22Rv1 (cell line): ENCODE measurements at regions not wholly inside any gene's neighbourhood (a gene's known extent, or its start where the extent isn't known, plus 50 kb on each side); places are given as distances from the start of the nearest gene placed in this dataset.

Experiments
- H3K27ac ChIP-seq: fragments of 450-650 bp; 2 replicates; pipeline ENCODE4 v1.5.1; 2017
- ZFX ChIP-seq: fragments of 450-650 bp; IDR thresholded peaks from 2 replicates; pipeline ENCODE4 v1.6.1; 2017; ENCODE audit warnings: antibody characterized with exemption, borderline replicate concordance
- TF ChIP-seq, protein P1 (sequence below): fragments of 450-650 bp; IDR thresholded peaks from 2 replicates; pipeline ENCODE4 v1.5.1; 2017; ENCODE audit warnings: mild to moderate bottlenecking

- no peak overlapping the region for H3K27ac ChIP-seq
- TF ChIP-seq, protein P1, sequence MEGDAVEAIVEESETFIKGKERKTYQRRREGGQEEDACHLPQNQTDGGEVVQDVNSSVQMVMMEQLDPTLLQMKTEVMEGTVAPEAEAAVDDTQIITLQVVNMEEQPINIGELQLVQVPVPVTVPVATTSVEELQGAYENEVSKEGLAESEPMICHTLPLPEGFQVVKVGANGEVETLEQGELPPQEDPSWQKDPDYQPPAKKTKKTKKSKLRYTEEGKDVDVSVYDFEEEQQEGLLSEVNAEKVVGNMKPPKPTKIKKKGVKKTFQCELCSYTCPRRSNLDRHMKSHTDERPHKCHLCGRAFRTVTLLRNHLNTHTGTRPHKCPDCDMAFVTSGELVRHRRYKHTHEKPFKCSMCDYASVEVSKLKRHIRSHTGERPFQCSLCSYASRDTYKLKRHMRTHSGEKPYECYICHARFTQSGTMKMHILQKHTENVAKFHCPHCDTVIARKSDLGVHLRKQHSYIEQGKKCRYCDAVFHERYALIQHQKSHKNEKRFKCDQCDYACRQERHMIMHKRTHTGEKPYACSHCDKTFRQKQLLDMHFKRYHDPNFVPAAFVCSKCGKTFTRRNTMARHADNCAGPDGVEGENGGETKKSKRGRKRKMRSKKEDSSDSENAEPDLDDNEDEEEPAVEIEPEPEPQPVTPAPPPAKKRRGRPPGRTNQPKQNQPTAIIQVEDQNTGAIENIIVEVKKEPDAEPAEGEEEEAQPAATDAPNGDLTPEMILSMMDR: no peak
- no peak for TF ChIP-seq ZFX
Measured at GRCh38 chrX:28058901-28059300, 77.7 kb upstream of the DCAF8L1 start.

- TF ChIP-seq, protein P1: no peak
- no peak for TF ChIP-seq ZFX
Measured at GRCh38 chrX:28042826-28043564, 61.7 kb upstream of the DCAF8L1 start.

DNA sequence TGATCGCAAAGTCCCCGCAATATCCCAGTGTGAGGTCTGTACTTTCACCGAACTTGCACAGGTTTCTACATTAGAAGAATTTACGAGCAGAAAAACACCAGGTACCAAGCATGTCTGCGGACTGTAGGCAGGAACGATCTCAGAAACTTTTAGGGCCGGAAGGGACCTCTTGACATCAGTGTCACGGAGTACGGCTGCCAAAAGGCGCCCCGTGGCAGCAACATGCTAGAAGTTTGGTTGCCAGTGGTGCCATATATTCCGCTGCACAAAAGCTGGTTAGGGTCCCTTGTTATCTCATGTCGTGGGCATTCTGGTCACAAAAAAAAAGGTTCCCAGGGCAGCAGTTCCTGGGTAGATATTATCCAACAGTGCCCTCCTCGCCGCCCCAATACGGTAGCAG is 61.0 kb upstream of the DCAF8L1 start:
- TF ChIP-seq ZFX: no peak
- TF ChIP-seq, protein P1: no peak
- no peak overlapping the region for H3K27ac ChIP-seq

More at GRCh38 chrX:28042826-28043564, 61.7 kb upstream of the DCAF8L1 start:
- no peak overlapping the region for H3K27ac ChIP-seq

GRCh38 chrX:28039258-28039657 is 58.0 kb upstream of the DCAF8L1 start:
- no peak for TF ChIP-seq ZFX
- H3K27ac ChIP-seq: no peak overlapping the region
